Dermis blood vessel endothelial cell (primary cell): ENCODE measurements at regions not wholly inside any gene's neighbourhood (a gene's known extent, or its start where the extent isn't known, plus 50 kb on each side); places are given as distances from the start of the nearest gene placed in this dataset.
"Not testable (repeated sequence)": the region's sequence is repeated elsewhere in the genome, so short reads cannot be mapped to it uniquely, and the experiment has no call there.

ENCODE experiments used
- DNase-seq: peaks from one replicate; pipeline ENCODE4 v3.0.0; 2010

DNA sequence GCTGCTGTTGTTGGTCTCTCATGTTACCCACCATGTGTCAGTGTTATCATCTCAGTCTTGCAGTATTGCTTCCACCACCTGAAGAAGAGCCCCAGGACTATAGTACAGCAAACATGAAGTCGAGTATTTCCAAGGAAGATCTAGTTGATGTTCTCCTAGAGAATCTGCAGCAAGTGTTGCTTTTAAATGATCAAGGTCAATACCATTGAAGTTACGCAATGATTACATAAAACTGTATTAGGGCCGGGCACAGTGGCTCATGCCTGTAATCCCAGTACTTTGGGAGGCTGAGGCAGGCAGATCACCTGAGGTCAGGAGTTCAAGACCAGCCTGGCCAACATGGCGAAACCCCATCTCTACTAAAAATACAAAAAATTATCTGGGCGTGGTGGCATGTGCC lies 173.9 kb downstream of the TJP1 start:
- not testable (repeated sequence) for DNase-seq

DNA sequence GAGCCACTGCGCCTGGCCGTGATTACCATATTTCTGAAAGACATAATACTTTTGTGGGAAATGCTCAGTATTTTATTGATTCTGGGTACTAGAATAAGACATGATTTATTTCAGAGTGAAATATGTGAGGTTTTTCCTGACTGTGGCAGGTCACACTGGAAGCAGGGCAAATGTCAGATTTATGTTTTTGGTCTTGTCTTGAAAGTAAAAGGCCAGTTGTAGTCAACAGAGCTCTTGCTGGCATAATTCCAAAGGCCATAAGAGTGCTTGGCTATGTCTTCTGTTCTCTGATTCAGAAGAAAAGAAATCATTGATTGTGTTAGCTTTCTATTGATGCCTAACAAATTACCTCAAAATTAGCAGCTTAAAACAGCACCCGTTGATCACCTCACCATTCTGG lies 176.4 kb downstream of the TJP1 start:
- DNase-seq: no peak

DNA sequence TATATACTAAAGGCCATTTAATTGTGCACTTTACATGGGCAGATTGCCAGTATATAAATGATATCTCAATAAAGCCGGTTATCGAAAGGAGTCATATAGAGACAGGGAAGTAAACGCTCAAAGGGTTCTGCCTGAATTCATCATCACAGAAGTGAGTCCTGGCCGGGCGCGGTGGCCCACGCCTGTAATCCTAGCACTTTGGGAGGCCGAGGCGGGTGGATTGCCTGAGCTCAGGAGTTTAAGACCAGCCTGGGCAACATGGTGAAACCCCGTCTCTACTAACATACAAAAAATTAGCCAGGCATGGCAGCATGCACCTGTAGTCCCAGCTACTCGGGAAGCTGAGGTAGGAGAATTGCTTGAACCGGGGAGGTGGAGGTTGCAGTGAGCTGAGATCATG lies 177.9 kb downstream of the TJP1 start:
- not testable (repeated sequence) for DNase-seq

DNA sequence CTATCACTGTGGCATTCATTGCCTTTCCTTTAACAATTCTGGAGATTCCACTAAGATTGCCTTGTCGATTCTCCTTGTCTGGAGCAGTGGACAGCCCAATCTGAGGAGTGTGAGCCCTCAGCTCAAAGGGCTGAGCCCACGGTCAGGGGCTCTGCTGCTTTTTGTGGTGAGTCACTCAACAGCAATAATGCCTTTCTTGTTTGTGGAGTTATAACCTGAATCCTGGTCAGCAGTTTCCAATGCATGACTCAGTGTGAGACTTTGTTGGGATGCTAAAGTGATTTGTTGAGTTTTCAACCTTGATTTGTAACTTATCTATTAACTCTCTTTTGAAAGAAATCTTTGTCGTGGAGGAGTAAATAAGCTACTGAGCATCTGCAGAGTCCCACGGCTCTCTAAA lies 183.5 kb downstream of the TJP1 start:
- DNase-seq: no peak

DNA sequence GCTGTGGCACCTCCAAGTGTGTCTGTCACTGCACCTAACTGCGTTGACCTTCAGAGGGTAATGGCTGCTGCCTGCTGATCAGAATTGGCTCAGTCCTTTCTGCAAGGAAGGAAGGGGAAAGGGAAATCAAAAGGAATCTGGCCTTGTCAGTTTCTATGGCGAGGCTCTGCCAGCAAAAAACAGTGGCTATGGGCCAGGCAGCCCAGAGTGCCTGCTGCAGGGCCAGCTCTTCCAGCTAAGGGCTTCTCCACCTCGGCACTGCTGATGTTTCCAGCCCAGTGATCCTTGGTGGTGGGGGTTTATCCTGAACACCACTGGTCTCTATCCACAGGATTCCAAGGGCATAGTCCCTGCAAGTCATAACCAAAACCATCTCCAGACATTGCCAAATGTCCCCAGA lies 184.3 kb downstream of the TJP1 start:
- no peak for DNase-seq

DNA sequence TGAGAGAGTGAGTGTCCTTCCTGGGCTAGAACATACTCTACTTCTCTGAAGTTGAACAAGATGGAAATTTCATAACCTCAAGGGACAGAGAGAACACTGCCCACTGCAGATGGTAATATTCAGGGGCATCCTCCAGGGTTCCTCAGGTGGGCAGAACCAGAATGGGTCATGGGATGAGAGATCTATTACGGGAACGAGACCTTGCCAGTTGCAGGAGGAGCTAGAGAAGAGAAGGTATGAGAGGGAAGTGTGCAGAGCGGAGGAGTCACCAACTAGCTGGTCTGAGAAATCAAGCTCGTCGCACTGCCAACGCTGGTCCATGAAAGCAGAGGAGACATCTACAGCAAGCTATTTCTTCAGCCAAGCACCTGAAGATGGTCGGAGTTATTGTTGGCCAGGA lies 184.7 kb downstream of the TJP1 start:
- DNase-seq: no peak

DNA sequence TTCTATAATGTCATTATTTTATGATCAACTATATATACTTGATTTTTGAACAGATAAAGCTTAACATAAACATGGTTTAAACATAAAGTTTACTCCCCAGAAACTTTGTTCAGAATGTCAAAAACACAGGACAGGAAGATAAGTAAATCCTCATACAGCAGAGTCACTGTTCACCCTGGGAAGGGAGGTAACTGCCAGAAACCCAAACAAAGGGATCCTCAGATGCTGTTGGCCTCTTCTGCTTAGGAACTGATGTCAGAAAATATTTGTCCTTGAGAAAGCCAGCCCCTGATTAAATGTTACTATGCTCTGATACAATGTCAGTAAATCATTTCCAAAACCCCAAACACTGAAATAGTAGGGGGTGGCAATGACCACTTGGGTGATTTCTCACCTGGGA lies 185.3 kb downstream of the TJP1 start:
- DNase-seq: no peak

DNA sequence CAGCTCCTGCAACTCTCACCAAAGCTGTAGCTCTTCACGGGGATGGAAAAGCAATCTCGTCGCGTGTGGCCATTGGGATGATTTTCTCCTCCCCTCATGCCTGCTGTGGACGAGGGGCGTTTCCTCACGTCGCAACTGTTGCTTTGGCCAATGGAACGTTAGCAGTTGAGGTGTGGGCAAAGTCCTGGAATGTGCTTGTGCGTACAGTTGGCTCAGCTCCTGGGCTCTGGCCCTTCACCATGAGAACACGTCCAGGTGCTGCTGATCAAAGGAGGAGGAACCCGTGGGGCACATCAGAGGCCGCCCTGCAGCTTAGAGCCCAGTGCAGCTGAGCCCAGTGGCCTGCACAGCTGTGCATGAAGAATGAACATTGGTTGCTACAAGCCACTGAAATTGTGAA lies 186.1 kb downstream of the TJP1 start:
- no peak for DNase-seq

DNA sequence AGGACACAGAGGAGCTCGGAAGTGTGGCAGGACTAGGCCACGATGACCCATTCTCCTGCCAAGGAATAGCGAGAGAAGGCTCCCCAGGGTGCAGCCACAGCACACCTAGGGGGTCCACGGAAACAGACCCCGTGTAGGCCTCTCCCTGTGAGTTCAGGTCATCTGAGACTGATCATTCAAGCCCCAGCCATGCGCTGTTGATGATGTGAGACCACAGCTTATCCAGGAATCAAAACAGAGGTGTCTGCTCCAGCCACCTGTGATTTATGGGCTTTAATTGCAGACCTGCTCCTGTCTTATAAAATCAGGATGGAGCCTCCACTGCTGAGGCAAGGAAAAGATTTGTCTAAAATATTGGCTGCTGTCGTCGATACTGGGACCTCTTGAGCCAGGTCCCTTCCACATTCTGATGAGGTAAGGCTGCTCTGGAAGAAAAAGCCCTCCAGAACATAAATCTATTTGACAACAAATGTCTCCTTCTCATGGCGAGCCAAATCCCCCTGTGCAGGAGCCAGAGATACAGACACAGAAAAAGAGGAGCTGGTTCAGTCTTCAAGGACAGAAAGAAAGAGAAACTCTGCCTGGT lies 186.7 kb downstream of the TJP1 start:
- DNase-seq: no peak

DNA sequence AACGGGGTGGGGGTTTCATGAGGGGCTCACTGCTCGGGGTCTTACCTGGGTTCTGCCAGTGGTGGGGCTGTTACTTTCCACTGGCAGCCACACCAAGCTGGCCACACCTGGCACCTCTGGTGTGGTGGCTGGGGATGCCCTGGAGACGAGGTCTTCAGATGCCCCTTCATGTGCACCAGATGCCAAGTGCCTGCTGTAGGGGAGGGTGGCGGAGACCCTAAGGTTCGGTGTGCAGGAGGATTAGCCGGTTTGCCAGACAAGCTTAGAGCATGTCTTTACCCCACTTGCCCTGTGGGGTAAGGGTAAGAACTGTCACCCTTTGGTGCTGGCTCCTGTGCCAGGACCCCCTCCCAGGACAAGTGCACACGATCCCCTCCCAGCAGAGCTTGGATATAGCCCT lies 188.3 kb downstream of the TJP1 start:
- no peak for DNase-seq

DNA sequence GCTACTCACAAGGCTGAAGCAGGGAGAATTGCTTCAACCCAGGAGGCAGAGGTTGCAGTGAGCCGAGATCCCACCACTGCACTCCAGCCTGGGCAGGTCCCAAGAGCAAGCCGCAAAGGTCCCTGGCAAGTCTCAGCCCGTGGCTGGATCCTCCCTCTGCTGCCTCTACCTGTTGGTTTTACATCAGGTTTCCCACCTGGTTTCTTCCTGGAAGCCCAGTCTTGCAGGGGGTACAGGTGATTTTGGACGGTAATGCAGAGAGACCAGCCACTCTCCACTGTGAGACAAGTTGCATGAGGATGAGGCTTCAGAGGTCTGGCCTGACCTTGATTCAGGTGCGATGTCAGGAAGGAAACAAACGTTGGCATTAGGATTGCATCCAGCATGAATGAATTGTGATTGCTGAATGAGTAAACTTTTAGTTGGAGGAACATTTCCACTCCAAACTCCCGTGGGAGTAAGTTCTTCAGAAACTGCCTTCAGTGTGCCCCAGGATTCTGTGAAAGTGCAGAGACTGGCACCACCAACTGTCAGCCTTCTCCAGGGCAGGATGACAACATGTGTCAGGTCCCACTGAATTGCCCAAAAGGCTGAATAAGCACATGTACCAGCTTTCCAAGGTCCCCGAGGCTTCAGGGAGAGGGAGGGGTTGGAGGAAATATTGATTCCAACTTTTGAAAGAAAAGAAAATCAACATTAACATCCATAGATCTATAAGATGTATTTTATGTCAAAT lies 189.4 kb downstream of the TJP1 start:
- DNase-seq: no peak

DNA sequence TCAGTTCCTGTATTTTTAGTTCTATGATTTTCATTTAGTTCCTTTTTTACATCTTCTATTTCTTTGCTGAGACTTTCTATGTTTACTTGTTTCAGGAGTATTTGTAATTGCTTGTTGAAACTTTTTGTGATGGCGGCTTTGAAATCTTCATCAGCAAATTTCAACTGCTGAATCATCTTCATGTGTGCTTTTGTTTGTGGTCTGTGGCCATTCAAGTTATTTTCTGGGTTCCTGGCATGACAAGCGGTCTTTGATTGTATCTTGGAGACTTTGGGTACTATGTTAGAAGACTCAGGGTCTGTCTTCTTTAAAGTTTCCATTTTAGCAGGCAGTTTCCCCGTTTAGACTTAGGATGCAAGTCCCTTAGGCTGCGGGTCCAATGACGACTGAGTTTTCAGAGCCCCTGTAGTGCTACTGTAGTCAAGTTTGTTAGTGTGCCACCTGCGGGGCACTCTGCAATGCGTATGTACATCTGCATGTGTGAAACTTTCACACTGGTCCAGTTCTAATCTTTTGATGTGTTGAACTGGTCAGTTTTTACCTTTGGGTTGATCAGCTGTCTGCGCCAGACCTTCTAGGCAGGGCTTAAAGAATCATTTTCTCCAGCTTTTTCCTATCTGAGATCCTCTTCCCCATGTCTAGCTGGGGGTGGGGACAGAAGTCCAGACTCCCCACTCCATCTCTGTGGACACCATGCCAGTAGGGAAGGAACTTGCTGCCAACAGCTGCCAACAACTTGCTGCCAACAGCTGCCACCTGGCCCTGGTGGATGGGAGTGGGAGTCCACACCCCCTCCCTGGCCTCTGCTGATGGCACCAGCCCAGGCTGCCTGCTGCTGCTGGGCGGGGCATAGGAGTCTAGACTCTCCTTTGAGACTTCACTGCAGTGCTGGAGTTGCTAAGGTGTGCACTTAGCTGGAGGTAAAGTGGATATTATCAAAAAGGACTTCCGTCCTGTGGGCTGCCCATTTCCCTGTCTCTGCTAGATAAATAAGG lies 190.9 kb downstream of the TJP1 start:
- no peak for DNase-seq

DNA sequence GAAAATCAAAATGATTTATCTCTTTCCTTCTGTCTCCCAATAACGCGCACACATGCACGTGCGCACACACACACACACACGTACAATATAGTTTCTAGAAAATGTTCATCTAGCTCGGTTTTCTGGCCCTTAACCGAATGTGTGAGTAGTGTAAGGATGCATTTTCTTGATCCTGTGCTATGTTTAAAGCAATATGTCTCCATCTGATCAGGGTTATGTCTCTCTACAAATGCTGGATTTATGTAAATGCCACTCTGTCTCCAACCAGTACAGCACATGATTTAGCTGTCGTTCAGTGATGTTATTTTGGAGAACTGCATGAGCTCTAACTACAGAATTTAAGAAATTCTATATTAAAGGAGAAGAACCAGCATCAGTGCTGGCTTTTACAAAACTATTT lies 198.0 kb downstream of the TJP1 start:
- no peak for DNase-seq

DNA sequence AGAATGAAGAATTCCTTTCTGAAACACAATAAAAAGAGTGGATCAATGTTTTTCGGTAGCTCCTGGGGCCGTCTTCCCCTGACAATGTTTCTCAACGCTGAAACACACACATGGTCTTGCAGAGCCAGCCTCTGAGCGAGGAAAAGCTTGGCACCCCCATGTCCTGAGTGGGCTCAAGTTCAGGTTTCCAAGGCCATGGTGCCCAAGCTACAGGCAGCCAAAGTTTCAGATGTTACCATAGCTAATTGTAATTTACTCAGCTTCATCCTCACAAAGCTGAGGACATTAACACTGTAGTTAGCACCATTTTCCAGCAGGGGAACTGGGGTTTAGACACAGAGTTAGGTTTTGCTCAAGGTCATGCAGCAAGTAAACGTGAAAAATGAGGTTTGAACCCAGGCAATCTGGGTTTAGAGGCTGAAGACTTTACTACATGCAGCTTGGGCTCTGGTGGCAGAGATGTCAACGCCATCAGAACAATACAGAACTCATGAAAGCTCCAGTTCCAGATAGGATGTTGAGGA lies 199.1 kb downstream of the TJP1 start:
- no peak for DNase-seq

DNA sequence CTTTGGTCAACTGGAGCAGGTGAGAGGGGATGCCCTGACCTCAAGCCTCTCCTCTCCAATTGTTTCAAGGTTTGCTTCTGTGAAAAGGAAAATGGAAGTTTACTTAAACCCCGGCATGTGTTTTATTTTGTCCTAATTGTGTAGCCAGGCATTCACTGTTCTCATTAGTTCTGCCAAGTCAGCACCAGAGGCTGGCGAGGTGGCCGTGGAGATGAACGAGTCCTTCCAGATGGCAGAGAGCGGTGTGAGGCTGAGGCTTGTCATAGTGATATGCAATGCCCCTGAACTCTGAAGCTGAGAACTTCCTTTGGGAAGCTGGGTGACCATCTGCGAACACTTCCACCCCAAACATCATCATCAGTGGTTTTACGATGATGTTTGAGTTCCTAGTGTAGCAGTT lies 199.6 kb downstream of the TJP1 start:
- no peak for DNase-seq

DNA sequence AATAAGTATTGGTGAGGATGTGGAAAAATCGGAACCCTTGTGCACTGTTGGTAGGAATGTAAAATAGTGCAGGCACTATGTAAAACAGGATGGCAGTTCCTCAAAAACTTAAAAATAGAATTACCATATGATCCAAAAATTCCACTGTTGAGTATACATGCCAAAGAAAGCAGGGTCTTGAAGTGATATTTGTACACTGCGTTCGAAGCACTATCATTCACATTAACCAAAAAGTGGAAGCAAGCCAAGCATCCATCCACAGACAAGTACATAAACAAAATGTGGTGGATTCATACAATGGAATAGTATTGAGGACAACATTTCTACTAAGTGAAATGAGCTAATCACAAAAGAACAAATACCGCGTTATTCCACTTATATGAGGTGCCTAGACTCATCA lies 200.7 kb downstream of the TJP1 start:
- DNase-seq: no peak

DNA sequence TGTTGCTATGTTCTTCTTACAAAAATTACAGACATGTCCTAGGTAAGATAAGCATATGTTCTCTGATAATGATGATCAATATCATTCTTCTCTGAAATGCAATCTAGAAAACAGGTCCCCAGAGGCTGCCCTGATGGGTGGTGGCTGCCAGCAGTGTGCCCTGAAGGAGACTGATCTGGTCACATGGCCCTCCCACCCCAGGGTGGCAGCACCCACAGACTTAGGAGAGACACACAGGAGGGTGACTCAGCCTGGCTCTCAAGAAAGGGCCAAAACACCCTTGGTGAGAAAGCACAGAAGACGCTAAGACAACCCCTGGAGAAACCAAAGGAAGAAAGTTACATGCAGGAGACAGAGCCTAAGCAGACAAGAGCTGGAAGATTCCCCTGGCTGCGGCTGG lies 203.7 kb downstream of the TJP1 start:
- DNase-seq: no peak

DNA sequence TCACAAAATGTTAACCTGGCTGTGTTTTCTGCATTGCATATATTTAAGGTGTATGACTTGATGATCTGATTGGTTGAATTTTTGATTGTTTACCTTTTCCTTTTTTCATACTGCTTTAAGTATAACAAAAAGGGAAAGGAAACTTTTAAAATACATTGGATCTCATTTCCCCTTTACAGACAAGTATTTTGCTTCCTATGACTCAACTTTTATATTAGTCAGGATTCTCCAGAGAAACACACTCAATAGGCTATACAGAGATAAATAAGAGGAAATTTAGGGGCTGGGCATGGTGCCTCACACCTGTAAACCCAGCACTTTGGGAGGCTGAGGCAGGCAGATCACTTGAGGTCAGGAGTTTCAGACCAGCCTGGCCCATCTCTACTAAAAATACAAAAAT lies 205.8 kb downstream of the TJP1 start:
- peak; percentile 6 for DNase-seq

DNA sequence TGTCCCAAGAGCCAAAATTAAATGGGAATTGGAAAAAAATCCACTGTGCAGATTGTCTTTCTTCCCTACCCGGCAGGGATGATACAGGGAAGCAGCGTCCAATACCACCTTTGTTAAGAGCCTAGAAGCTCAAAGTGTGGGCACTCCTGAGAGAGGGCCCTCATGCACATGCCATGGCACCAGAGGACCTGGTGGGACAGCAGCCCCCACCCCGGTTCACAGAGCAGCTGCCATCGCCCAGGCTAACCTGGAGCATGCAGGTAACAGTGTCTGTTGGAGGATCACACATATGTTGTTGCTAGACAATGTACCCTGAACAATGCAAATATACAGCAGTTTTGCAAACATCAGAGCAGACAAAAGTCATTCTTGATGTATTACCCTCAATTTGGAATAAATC lies 206.5 kb downstream of the TJP1 start:
- DNase-seq: no peak

DNA sequence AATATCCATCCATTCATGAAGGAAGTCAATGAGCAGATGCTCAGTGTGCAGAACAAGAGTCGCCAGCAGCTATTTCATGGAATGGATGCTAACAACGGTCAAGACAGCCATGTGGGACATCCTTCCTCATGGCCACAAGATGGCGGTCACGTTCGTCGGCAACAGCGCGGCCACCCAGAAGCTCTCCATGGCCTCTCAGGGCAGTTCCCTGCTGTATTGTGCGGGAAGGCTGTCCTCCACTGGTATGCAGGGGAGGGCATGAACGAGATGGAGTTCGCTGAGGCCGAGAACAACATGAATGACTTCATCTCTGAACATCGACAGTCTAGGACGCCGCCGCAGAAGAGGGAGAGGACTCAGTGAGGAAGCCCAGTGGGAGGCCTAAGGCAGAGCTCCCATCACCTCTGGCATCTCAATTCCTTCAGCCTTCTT lies 208.3 kb downstream of the TJP1 start:
- DNase-seq: no peak

DNA sequence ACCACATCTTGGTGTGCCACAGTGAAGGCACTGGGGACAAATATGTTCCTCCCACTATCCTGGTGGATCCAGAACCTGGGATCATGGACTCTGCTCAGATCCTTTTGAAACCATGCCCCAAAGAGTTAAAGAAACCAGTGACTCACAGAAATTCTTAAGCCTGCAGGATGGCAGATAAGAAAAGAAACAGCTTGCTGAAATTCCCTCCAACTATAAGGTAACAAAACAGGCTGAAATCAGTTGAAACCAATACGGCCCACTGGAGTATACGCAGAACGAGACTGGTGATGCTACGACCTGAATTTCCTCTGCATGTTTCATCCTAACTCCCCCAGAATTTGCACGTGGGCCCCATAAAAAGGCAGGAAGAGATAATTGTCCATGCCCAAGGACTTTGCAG lies 209.6 kb downstream of the TJP1 start:
- DNase-seq: peak; percentile 23

DNA sequence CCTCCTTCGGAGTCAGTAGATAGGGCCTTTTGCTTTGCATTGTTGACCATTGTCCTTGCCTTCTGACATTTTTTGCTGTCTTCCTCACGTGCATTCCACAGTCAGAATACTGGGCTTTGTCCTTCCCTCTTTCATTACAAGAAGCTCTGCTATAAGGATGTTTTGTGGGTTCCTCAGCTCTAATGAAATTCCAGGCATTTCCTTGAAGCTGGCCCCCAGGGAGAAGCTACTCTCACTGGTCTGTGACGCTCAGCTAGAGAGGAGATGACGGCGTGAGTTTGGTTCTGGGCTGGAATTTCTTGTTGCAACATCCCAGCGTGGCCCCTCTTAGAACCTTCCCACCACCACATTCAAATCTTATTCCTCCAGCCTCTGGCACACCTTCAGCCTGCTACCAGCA lies 210.2 kb downstream of the TJP1 start:
- peak; percentile 39 for DNase-seq

DNA sequence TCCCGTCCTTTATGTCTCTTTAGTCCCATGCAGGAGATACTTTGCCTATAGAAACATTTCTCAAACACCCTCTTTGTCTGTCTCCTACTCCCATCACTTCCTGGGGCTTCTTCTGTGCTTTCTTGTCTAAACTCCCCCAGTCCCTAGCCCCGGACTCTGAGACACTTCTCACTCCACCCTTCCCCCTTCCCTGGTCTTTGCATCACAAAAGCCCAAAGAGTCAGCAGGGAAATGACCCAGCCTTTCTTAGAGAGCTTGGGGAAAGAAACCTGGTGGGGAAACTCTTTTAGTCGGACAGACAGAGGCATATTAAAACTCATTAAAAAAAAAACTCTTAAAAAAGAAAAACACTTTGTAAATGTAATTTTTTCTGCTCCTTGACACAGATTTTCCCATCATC lies 211.2 kb downstream of the TJP1 start:
- no peak for DNase-seq
